Stomach (tissue), 4 donors: ENCODE measurements at regions not wholly inside any gene's neighbourhood (a gene's known extent, or its start where the extent isn't known, plus 50 kb on each side); places are given as distances from the start of the nearest gene placed in this dataset.

Experiments
- CTCF ChIP-seq, 7 experiments: fragments of 450-650 bp in 4 of 7; fragments of 200-600 bp in 3 of 7; sonication (generic) in 3 of 7; IDR thresholded peaks; one replicate each; pipeline ENCODE4 v1.5.1; 2016 to 2019; ENCODE audit warnings: antibody characterized with exemption in 7 of 7, control low read depth in 2 of 7, mild to moderate bottlenecking in 1 of 7
- EP300 ChIP-seq: sonication (generic); formaldehyde crosslinking; IDR thresholded peaks from one replicate; pipeline ENCODE4 v1.6.1; 2017; ENCODE audit warnings: antibody characterized with exemption
- POLR2A ChIP-seq, 4 donors: fragments of 450-650 bp; IDR thresholded peaks; one replicate each; pipeline ENCODE4 v1.6.1; 2016; ENCODE audit warnings: antibody characterized with exemption in 4 of 4, control low read depth in 2 of 4, mild to moderate bottlenecking in 1 of 4, moderate library complexity in 1 of 4
- POLR2AphosphoS5 ChIP-seq, 3 donors: sonication (generic); formaldehyde crosslinking; IDR thresholded peaks; one replicate each; pipeline ENCODE4 v1.6.1; 2016; ENCODE audit warnings: antibody characterized with exemption in 3 of 3

GRCh38 chr10:7040681-7041080 is 370.2 kb downstream of the SFMBT2 start:
- no peak for TF ChIP-seq CTCF (IDR thresholded peaks at IDR 0.05)
- no peak for TF ChIP-seq POLR2A (IDR thresholded peaks at IDR 0.05)
- TF ChIP-seq POLR2AphosphoS5 (IDR thresholded peaks at IDR 0.05), result no peak
- no peak for TF ChIP-seq EP300
